ENCODE measurements at regions not wholly inside any gene's neighbourhood (a gene's known extent, or its start where the extent isn't known, plus 50 kb on each side); places are given as distances from the start of the nearest gene placed in this dataset.

- TF ChIP-seq, protein P1, sequence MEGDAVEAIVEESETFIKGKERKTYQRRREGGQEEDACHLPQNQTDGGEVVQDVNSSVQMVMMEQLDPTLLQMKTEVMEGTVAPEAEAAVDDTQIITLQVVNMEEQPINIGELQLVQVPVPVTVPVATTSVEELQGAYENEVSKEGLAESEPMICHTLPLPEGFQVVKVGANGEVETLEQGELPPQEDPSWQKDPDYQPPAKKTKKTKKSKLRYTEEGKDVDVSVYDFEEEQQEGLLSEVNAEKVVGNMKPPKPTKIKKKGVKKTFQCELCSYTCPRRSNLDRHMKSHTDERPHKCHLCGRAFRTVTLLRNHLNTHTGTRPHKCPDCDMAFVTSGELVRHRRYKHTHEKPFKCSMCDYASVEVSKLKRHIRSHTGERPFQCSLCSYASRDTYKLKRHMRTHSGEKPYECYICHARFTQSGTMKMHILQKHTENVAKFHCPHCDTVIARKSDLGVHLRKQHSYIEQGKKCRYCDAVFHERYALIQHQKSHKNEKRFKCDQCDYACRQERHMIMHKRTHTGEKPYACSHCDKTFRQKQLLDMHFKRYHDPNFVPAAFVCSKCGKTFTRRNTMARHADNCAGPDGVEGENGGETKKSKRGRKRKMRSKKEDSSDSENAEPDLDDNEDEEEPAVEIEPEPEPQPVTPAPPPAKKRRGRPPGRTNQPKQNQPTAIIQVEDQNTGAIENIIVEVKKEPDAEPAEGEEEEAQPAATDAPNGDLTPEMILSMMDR (IDR thresholded peaks at IDR 0.05): no peak
- TF ChIP-seq RAD21 (conservative IDR thresholded peaks at IDR 0.05 in 1 of 2, IDR thresholded peaks at IDR 0.05 in 1 of 2): no peak
- no peak for TF ChIP-seq CHD4 (IDR thresholded peaks at IDR 0.05; ENCODE audit: borderline replicate concordance)
- TF ChIP-seq CBX8 (IDR thresholded peaks at IDR 0.05): no peak
- no peak for TF ChIP-seq POLR2A (IDR thresholded peaks at IDR 0.05; ENCODE audit: low read length)
- no peak for TF ChIP-seq RFX5 (IDR thresholded peaks at IDR 0.05)
- no peak for TF ChIP-seq CEBPB (IDR thresholded peaks at IDR 0.05)
- TF ChIP-seq, protein P2, sequence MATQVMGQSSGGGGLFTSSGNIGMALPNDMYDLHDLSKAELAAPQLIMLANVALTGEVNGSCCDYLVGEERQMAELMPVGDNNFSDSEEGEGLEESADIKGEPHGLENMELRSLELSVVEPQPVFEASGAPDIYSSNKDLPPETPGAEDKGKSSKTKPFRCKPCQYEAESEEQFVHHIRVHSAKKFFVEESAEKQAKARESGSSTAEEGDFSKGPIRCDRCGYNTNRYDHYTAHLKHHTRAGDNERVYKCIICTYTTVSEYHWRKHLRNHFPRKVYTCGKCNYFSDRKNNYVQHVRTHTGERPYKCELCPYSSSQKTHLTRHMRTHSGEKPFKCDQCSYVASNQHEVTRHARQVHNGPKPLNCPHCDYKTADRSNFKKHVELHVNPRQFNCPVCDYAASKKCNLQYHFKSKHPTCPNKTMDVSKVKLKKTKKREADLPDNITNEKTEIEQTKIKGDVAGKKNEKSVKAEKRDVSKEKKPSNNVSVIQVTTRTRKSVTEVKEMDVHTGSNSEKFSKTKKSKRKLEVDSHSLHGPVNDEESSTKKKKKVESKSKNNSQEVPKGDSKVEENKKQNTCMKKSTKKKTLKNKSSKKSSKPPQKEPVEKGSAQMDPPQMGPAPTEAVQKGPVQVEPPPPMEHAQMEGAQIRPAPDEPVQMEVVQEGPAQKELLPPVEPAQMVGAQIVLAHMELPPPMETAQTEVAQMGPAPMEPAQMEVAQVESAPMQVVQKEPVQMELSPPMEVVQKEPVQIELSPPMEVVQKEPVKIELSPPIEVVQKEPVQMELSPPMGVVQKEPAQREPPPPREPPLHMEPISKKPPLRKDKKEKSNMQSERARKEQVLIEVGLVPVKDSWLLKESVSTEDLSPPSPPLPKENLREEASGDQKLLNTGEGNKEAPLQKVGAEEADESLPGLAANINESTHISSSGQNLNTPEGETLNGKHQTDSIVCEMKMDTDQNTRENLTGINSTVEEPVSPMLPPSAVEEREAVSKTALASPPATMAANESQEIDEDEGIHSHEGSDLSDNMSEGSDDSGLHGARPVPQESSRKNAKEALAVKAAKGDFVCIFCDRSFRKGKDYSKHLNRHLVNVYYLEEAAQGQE (IDR thresholded peaks at IDR 0.05): no peak
- no peak for TF ChIP-seq TP53 (CRISPR knock-in tag; IDR thresholded peaks at IDR 0.05)
Observed at GRCh38 chr2:84314250-84314649, 144.8 kb downstream of the SUCLG1 start.
